8988T (cell line): ENCODE measurements at regions not wholly inside any gene's neighbourhood (a gene's known extent, or its start where the extent isn't known, plus 50 kb on each side); places are given as distances from the start of the nearest gene placed in this dataset.

Experiments
- DNase-seq: peaks from one replicate; pipeline ENCODE4 v3.0.0; 2011

DNA sequence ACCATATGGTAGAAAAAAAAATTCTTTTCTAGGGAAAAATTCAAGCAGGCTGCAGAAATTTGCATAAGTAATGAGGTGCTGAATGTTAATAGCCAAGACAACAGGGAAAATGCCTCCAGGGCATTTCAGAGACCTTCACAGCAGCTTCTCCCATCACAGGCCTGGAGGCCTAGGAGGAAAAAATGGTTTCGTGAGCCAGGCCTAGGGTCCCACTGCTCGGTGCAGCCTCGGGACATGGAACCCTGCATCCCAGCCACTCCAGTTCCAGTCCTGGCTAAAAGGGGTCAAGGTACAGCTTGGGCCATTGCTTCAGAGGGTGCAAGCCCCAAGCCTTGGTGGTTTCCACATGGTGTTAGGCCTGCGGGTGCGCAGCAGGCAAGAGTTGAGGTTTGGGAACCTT lies 436.0 kb upstream of the SMC2 start:
- DNase-seq = no peak

- DNase-seq = no peak
Measured at GRCh38 chr9:103660830-103661229, 433.3 kb upstream of the SMC2 start.

- DNase-seq = no peak
Measured at GRCh38 chr9:103661663-103662062, 432.4 kb upstream of the SMC2 start.

- no peak for DNase-seq
Measured at GRCh38 chr9:103669296-103669695, 424.8 kb upstream of the SMC2 start.

- no peak for DNase-seq
Measured at GRCh38 chr9:103674271-103674670, 419.8 kb upstream of the SMC2 start.

DNA sequence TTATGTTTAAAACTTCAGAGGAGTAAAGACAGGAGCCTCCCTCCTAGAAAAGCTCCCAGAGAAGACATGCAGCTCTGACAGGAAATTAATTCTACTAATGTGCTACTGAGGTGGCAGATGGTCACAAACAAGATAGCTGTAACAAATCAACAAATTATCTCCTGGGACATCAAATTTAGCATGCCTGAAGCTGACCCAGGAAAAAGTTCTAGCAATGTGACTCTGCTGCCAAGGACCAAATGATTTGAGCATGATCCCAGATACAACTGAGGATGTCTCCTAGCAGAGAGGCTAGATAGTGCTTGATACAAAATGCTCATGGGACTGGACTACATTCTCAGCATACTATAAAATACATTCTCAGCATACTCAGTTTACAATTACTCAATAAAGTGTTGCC lies 413.5 kb upstream of the SMC2 start:
- no peak for DNase-seq

DNA sequence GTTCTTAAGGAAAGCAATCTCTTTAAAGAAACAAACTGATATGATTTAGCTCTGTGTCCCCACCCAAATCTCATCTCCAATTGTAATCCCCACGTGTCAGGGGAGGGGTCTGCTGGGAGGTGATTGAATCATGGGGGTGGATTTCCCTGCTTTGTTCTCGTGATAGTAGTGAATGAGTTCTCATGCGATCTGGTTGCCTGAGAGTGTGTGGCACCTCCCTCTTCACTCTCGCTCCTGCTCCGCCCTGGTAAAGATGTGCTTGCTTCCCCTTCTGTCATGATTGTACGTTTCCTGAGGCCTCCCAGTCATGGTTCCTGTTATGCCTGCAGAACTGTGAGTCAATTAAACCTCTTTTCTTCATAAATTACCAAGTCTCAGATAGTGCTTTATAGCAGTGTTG lies 412.7 kb upstream of the SMC2 start:
- DNase-seq = no peak

- no peak for DNase-seq
Measured at GRCh38 chr9:103700195-103700962, 393.7 kb upstream of the SMC2 start.

- DNase-seq = no peak
Measured at GRCh38 chr9:103702572-103702971, 391.5 kb upstream of the SMC2 start.

DNA sequence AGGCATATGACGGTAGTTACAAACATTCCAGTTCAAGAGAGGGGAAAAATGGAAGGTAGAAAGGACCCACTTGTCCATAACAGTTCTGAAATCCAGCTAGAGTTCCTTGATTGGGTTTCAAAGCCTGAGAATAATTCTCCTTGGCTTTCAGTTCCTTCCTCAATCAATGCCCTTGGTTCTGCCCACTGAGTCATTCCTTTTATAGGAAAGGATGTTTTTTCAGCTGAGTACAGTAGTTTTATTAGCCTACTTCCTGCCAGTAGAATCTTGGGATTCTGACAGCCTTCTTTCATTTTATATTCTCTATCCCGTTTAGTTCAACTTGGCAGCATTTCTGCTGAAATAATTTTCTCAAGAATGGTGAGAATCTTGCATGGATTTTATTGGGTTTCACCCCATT lies 386.9 kb upstream of the SMC2 start:
- DNase-seq = no peak

DNA sequence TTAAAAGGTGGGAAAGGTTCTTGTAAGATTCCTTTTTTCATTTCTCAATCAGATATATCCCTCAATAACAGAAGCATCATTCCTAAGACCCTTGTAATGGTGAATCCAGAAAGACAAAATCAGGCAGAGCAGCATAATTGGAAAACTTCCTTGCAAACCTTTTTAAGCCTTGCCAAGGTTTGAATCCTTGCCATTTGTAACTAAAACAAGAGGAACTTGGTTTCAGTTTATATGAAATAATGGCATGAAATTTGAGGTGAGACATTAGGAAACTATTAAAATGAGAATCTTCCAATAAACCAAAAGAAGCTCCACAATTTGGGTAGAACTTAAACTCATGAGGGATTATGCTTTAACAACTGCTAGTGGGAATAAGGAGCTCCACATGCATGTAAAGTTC lies 384.7 kb upstream of the SMC2 start:
- no peak for DNase-seq

- DNase-seq = no peak
Measured at GRCh38 chr9:103713631-103714030, 380.5 kb upstream of the SMC2 start.

DNA sequence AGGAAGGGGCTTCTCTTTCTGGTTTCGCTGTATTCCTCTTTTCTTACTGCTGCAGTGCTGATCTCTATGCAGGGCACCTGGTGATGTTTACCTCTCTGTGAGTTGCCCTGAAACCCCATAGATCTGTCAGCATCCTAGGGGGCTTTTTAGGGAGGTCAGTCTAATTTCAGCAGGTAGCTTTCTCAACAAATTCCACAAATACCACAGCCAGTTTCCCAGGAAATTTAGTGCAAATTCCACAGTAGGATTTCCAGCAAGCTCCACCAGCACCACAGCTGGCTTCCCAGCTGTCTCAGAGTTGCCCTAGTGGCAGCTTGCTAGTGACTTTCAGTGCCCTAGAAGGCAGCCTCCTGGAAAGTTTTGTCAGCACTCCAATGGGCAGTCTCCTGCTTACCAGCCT lies 379.1 kb upstream of the SMC2 start:
- DNase-seq = no peak

DNA sequence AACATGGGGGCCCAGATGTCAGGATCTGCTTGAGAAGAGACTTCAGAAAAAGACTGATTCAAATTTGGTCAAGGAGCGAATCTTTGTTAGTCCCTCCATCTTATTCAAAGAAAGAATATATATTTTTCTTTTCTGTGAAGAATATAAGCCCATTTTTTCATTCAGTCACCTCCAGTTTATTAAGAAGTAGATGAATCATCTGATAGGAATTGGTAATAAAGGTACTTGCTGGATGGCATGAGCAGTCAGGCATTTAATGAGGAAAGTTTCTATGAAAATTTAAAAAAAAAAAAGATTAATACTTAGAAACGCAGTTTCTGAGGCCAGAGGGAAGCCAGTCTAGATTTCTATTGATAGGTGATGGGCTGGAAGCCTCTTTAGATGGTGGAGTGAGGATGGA lies 373.1 kb upstream of the SMC2 start:
- no peak for DNase-seq

GRCh38 chr9:103730866-103731265 lies 363.2 kb upstream of the SMC2 start:
- no peak for DNase-seq

DNA sequence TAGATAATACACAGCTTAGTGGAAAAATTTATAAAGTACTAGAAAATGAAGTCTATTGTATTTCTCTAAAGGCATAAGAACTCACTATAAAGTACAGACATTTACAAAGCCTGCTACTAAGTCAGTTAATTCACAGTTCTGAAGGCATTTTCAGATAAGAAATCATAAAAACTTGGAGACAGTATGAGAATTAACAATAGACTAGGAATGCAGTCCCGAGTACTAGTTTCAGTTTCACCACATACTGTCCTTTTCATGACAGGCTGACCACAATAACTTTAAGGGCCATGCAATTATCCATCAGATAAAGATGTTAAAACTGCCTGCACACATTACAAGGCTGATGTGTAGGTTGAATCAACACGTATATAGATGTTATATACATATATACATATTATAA lies 362.6 kb upstream of the SMC2 start:
- no peak for DNase-seq

DNA sequence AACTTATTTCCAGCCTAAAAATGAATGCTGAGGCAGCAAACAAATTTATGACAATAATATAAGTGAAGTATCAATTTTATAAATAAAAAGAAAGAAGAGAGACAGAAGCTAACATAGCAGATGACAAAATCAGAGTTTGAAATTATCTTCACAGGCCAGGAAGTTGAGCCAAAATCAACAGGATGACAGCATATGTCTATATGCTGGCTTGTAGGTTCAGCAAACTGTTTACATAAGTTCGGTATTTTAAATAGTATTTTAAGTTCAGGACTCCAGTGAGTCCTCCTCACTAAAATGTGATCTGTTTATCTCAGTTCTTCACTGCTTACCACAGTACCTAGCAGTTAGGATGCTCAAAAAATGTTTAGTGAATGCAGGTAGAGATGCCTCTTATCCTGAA lies 359.6 kb upstream of the SMC2 start:
- no peak for DNase-seq

GRCh38 chr9:103755441-103755840 lies 338.7 kb upstream of the SMC2 start:
- no peak for DNase-seq

GRCh38 chr9:103755986-103756385 lies 338.1 kb upstream of the SMC2 start:
- no peak for DNase-seq

- no peak for DNase-seq
Measured at GRCh38 chr9:103757062-103757461, 337.0 kb upstream of the SMC2 start.

- no peak for DNase-seq
Measured at GRCh38 chr9:103761466-103761865, 332.6 kb upstream of the SMC2 start.

- DNase-seq = no peak
Measured at GRCh38 chr9:103789686-103790085, 304.4 kb upstream of the SMC2 start.

DNA sequence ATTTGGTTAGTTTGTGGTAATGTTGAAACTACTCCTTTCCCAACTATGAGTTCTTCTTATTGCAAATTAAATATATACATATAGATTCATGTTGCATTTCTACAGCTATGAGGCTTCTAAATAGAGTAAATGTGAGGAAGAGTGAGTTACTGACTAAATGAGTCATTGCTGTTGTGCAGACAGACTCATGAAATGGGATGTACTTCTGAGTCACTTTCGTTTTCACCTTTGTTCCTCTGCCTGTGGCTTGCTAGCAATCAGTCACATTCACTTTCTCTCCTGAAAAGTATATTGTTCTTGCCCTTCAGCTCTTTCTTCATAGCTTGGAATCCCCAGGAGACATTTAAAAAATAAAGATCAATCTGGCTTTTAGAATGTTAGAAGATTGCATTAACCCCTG lies 295.5 kb upstream of the SMC2 start:
- DNase-seq = no peak

GRCh38 chr9:103799959-103800358 lies 294.1 kb upstream of the SMC2 start:
- DNase-seq = no peak

GRCh38 chr9:103802068-103802467 lies 292.0 kb upstream of the SMC2 start:
- no peak for DNase-seq

GRCh38 chr9:103803245-103803644 lies 290.9 kb upstream of the SMC2 start:
- no peak for DNase-seq
